SK-N-SH treated with all-trans-retinoic acid at 6 μM for 48 hours (cell line): ENCODE measurements at regions not wholly inside any gene's neighbourhood (a gene's known extent, or its start where the extent isn't known, plus 50 kb on each side); places are given as distances from the start of the nearest gene placed in this dataset.
"Not testable (repeated sequence)": the region's sequence is repeated elsewhere in the genome, so short reads cannot be mapped to it uniquely, and the experiment has no call there.

Experiments
- BACH2 ChIP-seq: fragments of 250-450 bp; sonication (Bioruptor Pico); IDR thresholded peaks from 2 replicates; pipeline ENCODE4 v1.9.0; 2021; ENCODE audit warnings: mild to moderate bottlenecking, borderline replicate concordance
- ESRRG ChIP-seq: fragments of 250-450 bp; sonication (Bioruptor Pico); IDR thresholded peaks from 2 replicates; pipeline ENCODE4 v1.6.1; 2021; ENCODE audit warnings: mild to moderate bottlenecking
- ZNF8 ChIP-seq: fragments of 450-650 bp; formaldehyde crosslinking; IDR thresholded peaks from 2 replicates; pipeline ENCODE4 v1.5.0; 2020; ENCODE audit warnings: mild to moderate bottlenecking, moderate library complexity
- TF ChIP-seq, protein P1 (sequence below): fragments of 250-450 bp; sonication (Bioruptor Pico); IDR thresholded peaks from 2 replicates; pipeline ENCODE4 v1.8.0; 2020; ENCODE audit warnings: mild to moderate bottlenecking, moderate library complexity, borderline replicate concordance
- TF ChIP-seq, protein P2 (sequence below): fragments of 250-450 bp; sonication (Bioruptor Pico); IDR thresholded peaks from 2 replicates; pipeline ENCODE4 v1.5.1; 2021; ENCODE audit warnings: mild to moderate bottlenecking, moderate library complexity

DNA sequence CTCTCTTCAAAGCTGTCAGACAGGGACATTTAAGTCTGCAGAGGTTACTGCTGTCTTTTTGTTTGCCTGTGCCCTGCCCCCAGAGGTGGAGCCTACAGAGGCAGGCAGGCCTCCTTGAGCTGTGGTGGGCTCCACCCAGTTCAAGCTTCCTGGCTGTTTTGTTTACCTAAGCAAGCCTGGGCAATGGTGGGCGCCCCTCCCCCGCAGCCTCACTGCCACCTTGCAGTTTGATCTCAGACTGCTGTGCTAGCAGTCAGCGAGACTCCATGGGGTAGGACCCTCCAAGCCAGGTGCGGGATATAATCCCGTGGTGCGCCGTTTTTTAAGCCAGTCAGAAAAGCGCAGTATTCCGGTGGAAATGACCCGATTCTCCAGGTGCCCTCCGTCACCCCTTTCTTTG is 454.7 kb downstream of the PDZRN4 start:
- TF ChIP-seq, protein P1, sequence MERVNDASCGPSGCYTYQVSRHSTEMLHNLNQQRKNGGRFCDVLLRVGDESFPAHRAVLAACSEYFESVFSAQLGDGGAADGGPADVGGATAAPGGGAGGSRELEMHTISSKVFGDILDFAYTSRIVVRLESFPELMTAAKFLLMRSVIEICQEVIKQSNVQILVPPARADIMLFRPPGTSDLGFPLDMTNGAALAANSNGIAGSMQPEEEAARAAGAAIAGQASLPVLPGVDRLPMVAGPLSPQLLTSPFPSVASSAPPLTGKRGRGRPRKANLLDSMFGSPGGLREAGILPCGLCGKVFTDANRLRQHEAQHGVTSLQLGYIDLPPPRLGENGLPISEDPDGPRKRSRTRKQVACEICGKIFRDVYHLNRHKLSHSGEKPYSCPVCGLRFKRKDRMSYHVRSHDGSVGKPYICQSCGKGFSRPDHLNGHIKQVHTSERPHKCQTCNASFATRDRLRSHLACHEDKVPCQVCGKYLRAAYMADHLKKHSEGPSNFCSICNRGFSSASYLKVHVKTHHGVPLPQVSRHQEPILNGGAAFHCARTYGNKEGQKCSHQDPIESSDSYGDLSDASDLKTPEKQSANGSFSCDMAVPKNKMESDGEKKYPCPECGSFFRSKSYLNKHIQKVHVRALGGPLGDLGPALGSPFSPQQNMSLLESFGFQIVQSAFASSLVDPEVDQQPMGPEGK (CRISPR knock-in tag) = not testable (repeated sequence)
- TF ChIP-seq ESRRG (CRISPR knock-in tag); BACH2 (CRISPR knock-in tag); ZNF8: not testable (repeated sequence)
- TF ChIP-seq, protein P2, sequence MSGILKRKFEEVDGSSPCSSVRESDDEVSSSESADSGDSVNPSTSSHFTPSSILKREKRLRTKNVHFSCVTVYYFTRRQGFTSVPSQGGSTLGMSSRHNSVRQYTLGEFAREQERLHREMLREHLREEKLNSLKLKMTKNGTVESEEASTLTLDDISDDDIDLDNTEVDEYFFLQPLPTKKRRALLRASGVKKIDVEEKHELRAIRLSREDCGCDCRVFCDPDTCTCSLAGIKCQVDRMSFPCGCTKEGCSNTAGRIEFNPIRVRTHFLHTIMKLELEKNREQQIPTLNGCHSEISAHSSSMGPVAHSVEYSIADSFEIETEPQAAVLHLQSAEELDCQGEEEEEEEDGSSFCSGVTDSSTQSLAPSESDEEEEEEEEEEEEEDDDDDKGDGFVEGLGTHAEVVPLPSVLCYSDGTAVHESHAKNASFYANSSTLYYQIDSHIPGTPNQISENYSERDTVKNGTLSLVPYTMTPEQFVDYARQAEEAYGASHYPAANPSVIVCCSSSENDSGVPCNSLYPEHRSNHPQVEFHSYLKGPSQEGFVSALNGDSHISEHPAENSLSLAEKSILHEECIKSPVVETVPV = not testable (repeated sequence)
